ENCODE measurements at regions not wholly inside any gene's neighbourhood (a gene's known extent, or its start where the extent isn't known, plus 50 kb on each side); places are given as distances from the start of the nearest gene placed in this dataset.

GRCh38 chr22:44625981-44626687, 75.9 kb upstream of the PRR5 start:
- Histone ChIP-seq H3K4me3 (no peak overlapping the region), H3K9me3 (replicated peaks; ENCODE audit: control insufficient read depth, insufficient read depth, low read length) (no peaks in the 10 kb centered on the region), H3K9ac (ENCODE audit: control insufficient read depth, insufficient read depth, low read length) (no peak overlapping the region), H3K79me2 (ENCODE audit: control insufficient read depth, insufficient read depth, low read length) (no peaks in the 10 kb centered on the region), H3K4me1 (ENCODE audit: control insufficient read depth, insufficient read depth, low read length) (no peaks in the 10 kb centered on the region), H3K27ac (ENCODE audit: control insufficient read depth, insufficient read depth) (no peak overlapping the region), H3K27me3 (replicated peaks in 1 of 2; ENCODE audit: control insufficient read depth in 2 of 2, insufficient read depth in 2 of 2, low read length in 1 of 2) (no peaks in the 10 kb centered on the region), H3K4me2 (ENCODE audit: control insufficient read depth, insufficient read depth) (no peak overlapping the region), H3K36me3 (ENCODE audit: control insufficient read depth in 2 of 2, insufficient read depth in 2 of 2, low read length in 1 of 2) (no peaks in the 10 kb centered on the region), H4K20me1 (ENCODE audit: control insufficient read depth, insufficient read depth) (no peaks in the 10 kb centered on the region), H2AFZ (ENCODE audit: control insufficient read depth, low read depth, low read length) (no peak overlapping the region)
- FAIRE-seq, result peak; percentile 47
- ChIA-PET CTCF (interaction anchor here (0.7 to 3.0 kb wide), 11 partner anchors 24 to 743 kb away, joined by 3 to 23 read pairs (median 5); no protein-coding TSS in a partner anchor), SMC1A (ENCODE audit: uncharacterized antibody, unreplicated experiment) (interaction anchor here (1.2 to 1.6 kb wide), 3 partner anchors 540 to 633 kb away, joined by 4 to 6 read pairs (median 5); no protein-coding TSS in a partner anchor), RAD21 (ENCODE audit: unreplicated experiment) (interaction anchor here (1.0 to 3.0 kb wide), 5 partner anchors 59 to 743 kb away, joined by 3 to 13 read pairs (median 6); no protein-coding TSS in a partner anchor), POLR2A (no interaction called here)
- ATAC-seq, result peak; percentile 94
- under 1% methylated on average over 16 of the region's 16 CpGs for WGBS (ENCODE audit: insufficient coverage, insufficient replicate concordance, low lambda C conversion rate, missing lambda C conversion rate)
- no TSS peak for BruUV-seq (replicated peaks)
- in situ Hi-C loops (cut with MboI), result loop anchor here (5.0 to 10.0 kb wide), 2 partner anchors 539 to 1231 kb away; no protein-coding TSS in a partner anchor
- intact Hi-C loops (cut with micrococcal nuclease; ENCODE audit: unreplicated experiment), result loop anchor here (1.0 to 2.0 kb wide), 3 partner anchors 545 to 1238 kb away; no protein-coding TSS in a partner anchor
- DNase-seq (ENCODE audit: low read depth, low spot score), result peak; percentile 15
- TF ChIP-seq, protein P1, sequence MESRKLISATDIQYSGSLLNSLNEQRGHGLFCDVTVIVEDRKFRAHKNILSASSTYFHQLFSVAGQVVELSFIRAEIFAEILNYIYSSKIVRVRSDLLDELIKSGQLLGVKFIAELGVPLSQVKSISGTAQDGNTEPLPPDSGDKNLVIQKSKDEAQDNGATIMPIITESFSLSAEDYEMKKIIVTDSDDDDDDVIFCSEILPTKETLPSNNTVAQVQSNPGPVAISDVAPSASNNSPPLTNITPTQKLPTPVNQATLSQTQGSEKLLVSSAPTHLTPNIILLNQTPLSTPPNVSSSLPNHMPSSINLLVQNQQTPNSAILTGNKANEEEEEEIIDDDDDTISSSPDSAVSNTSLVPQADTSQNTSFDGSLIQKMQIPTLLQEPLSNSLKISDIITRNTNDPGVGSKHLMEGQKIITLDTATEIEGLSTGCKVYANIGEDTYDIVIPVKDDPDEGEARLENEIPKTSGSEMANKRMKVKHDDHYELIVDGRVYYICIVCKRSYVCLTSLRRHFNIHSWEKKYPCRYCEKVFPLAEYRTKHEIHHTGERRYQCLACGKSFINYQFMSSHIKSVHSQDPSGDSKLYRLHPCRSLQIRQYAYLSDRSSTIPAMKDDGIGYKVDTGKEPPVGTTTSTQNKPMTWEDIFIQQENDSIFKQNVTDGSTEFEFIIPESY (IDR thresholded peaks at IDR 0.05), result no peak
- TF ChIP-seq PML (IDR thresholded peaks at IDR 0.05; ENCODE audit: low read length), result no peak
- peak; percentile 85 for TF ChIP-seq SMC3 (IDR thresholded peaks at IDR 0.05; ENCODE audit: borderline replicate concordance, low read length)
- 0 out of 2 replicates have a peak, but pooled peaks have one; percentile 8 for TF ChIP-seq TCF12 (IDR thresholded peaks at IDR 0.05; ENCODE audit: low read depth, low read length)
- TF ChIP-seq NKRF (conservative IDR thresholded peaks at IDR 0.05), result no peak
- no peak for TF ChIP-seq KAT2A (conservative IDR thresholded peaks at IDR 0.05; ENCODE audit: control insufficient read depth, low read depth, low read length)
- peak; percentile 54; the same call in 1 of the 2 replicates for TF ChIP-seq STAT1 (conservative IDR thresholded peaks at IDR 0.05)
- TF ChIP-seq RAD21 (IDR thresholded peaks at IDR 0.05; ENCODE audit: insufficient read depth, low read depth, low read length), result peak; percentile 97
- TF ChIP-seq POLR2AphosphoS2 (IDR thresholded peaks at IDR 0.05; ENCODE audit: low read depth, low read length), result no peak
- peak; percentile 65; the same call in 1 of the 2 replicates for TF ChIP-seq NBN (IDR thresholded peaks at IDR 0.05)
- no peak for TF ChIP-seq ZNF622 (IDR thresholded peaks at IDR 0.05)
- no peak for TF ChIP-seq CBX3 (IDR thresholded peaks at IDR 0.05; ENCODE audit: borderline replicate concordance, low read depth)
- 0 out of 2 replicates have a peak, but pooled peaks have one; percentile 37 for TF ChIP-seq ZNF207 (IDR thresholded peaks at IDR 0.05; ENCODE audit: borderline replicate concordance)
- no peak; the same call in 1 of the 2 replicates for TF ChIP-seq RB1 (IDR thresholded peaks at IDR 0.05; ENCODE audit: borderline replicate concordance)
- TF ChIP-seq CREM (IDR thresholded peaks at IDR 0.05; ENCODE audit: low read depth), result no peak
- TF ChIP-seq SKIL (IDR thresholded peaks at IDR 0.05; ENCODE audit: low read depth, poor library complexity, severe bottlenecking), result no peak
- no peak for TF ChIP-seq NFYB (IDR thresholded peaks at IDR 0.05; ENCODE audit: insufficient read depth, low read depth, low read length)
- no peak for TF ChIP-seq EGR1 (IDR thresholded peaks at IDR 0.05; ENCODE audit: borderline replicate concordance in 1 of 2, low read depth in 2 of 2, low read length in 2 of 2)
